Colonic mucosa (tissue), 4 donors: ENCODE measurements at regions not wholly inside any gene's neighbourhood (a gene's known extent, or its start where the extent isn't known, plus 50 kb on each side); places are given as distances from the start of the nearest gene placed in this dataset.

Experiments
- DNase-seq: peaks from one replicate; pipeline ENCODE4 v3.0.0-alpha.2; 2020
- H3K27ac ChIP-seq: fragments of 200-600 bp; one replicate; pipeline ENCODE4 v1.8.0; 2021
- H3K27me3 ChIP-seq: fragments of 200-600 bp; one replicate; pipeline ENCODE4 v1.8.0; 2021
- H3K36me3 ChIP-seq: fragments of 200-600 bp; one replicate; pipeline ENCODE4 v1.8.0; 2021
- H3K4me1 ChIP-seq: fragments of 200-600 bp; one replicate; pipeline ENCODE4 v1.8.0; 2021; ENCODE audit warnings: mild to moderate bottlenecking
- H3K4me3 ChIP-seq: fragments of 200-600 bp; one replicate; pipeline ENCODE4 v1.8.0; 2021
- H3K9ac ChIP-seq, 2 donors: one replicate each; pipeline ENCODE4 v1.7.0; 2013; ENCODE audit warnings: control low read depth in 2 of 2, low read depth in 2 of 2, low read length in 2 of 2
- H3K9me3 ChIP-seq: fragments of 200-600 bp; one replicate; pipeline ENCODE4 v1.8.0; 2021
- CTCF ChIP-seq: fragments of 200-600 bp; IDR thresholded peaks from one replicate; pipeline ENCODE4 v1.8.0; 2022; ENCODE audit warnings: antibody characterized with exemption, mild to moderate bottlenecking
- intact Hi-C: fragments of 100-400 bp; cut with DNase I; formaldehyde crosslinking; loops from one replicate; pipeline ENCODE4 v1.14.1; 2022
- donor health status: healthy.
- donor health status: DM: no; HTN: no; CAD: no.
- donor health status: DM: no; HTN: no; CAD: no.

GRCh38 chr4:15286041-15286440, 141.8 kb upstream of the C1QTNF7 start:
- DNase-seq, result no peak
- H3K9me3 ChIP-seq, result no peaks in the 10 kb centered on the region
- no peak overlapping the region for H3K9ac ChIP-seq
- intact Hi-C loops, result no loop called here
- H3K4me1 ChIP-seq, result no peaks in the 10 kb centered on the region
- no peaks in the 10 kb centered on the region for H3K27me3 ChIP-seq
- H3K4me3 ChIP-seq, result no peak overlapping the region
- no peak for TF ChIP-seq CTCF
- no peaks in the 10 kb centered on the region for H3K36me3 ChIP-seq
- no peak overlapping the region for H3K27ac ChIP-seq

GRCh38 chr4:15291122-15291521, 136.7 kb upstream of the C1QTNF7 start:
- Histone ChIP-seq H3K4me3 (no peak overlapping the region), H3K9me3 (no peaks in the 10 kb centered on the region), H3K4me1 (no peaks in the 10 kb centered on the region), H3K9ac (no peak overlapping the region), H3K27ac (no peak overlapping the region), H3K27me3 (no peaks in the 10 kb centered on the region), H3K36me3 (no peaks in the 10 kb centered on the region)
- intact Hi-C loops, result no loop called here
- DNase-seq, result no peak
- TF ChIP-seq CTCF, result no peak

- Histone ChIP-seq H3K36me3 (no peaks in the 10 kb centered on the region), H3K27me3 (no peaks in the 10 kb centered on the region), H3K9me3 (no peaks in the 10 kb centered on the region), H3K4me1 (no peaks in the 10 kb centered on the region), H3K4me3 (no peak overlapping the region), H3K9ac (no peak overlapping the region), H3K27ac (no peak overlapping the region)
- intact Hi-C loops, result no loop called here
- DNase-seq, result no peak
- TF ChIP-seq CTCF, result no peak
These were observed 134.1 kb upstream of the C1QTNF7 start for GRCh38 chr4:15293711-15294110.

GRCh38 chr4:15294202-15294601, 133.6 kb upstream of the C1QTNF7 start:
- Histone ChIP-seq H3K27me3 (no peaks in the 10 kb centered on the region), H3K9me3 (no peaks in the 10 kb centered on the region), H3K27ac (no peak overlapping the region), H3K36me3 (no peaks in the 10 kb centered on the region), H3K4me3 (no peak overlapping the region), H3K4me1 (no peaks in the 10 kb centered on the region), H3K9ac (no peak overlapping the region)
- TF ChIP-seq CTCF, result no peak
- no peak for DNase-seq
- intact Hi-C loops, result no loop called here

- no peak for TF ChIP-seq CTCF
- H3K27ac ChIP-seq, result no peak overlapping the region
- no peaks in the 10 kb centered on the region for H3K27me3 ChIP-seq
- no peaks in the 10 kb centered on the region for H3K4me1 ChIP-seq
- no peaks in the 10 kb centered on the region for H3K9me3 ChIP-seq
- no peak for DNase-seq
- H3K9ac ChIP-seq, result no peak overlapping the region
- no peak overlapping the region for H3K4me3 ChIP-seq
- no peaks in the 10 kb centered on the region for H3K36me3 ChIP-seq
- intact Hi-C loops, result no loop called here
These were observed 133.0 kb upstream of the C1QTNF7 start for GRCh38 chr4:15294832-15295231.
